ENCODE measurements at regions not wholly inside any gene's neighbourhood (a gene's known extent, or its start where the extent isn't known, plus 50 kb on each side); places are given as distances from the start of the nearest gene placed in this dataset.

DNA sequence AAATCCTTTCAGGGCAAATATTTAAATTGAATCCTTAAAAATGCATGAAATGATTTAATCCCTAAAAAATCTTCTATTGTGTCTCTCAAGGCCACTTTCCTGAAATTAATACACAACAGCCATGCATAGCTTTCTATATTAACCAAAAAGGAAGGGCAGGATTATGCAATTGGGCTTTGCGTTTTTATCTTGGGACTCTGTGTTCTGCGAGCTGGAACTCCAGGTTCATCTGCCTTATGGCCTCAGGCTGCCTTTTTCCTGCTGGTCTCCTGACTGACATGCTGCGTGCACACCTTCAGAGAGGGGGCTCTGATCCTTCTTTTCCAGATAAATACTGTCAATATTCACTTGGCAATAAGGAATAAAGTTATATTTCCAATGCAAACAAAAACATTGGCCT, 141.7 kb upstream of the GRIA4 start:
- ChIA-PET RAD21 (ENCODE audit: low non-redundant PET in 1 of 2, low total read pairs in 2 of 2, uncharacterized antibody in 2 of 2, unreplicated experiment in 2 of 2) (no interaction called here), CTCF (no interaction called here), POLR2A (no interaction called here)
- no peaks in the 10 kb centered on the region for H3K9me3 ChIP-seq (ENCODE audit: control insufficient read depth in 1 of 2, insufficient read depth in 1 of 2, low read depth in 1 of 2, low read length in 2 of 2)
- ATAC-seq, result no peak
- TF ChIP-seq YY1 (IDR thresholded peaks at IDR 0.05; ENCODE audit: extremely low read depth, insufficient replicate concordance, low read depth, low read length) (no peak), CEBPB (IDR thresholded peaks at IDR 0.05; ENCODE audit: low read depth) (no peak), ELF1 (IDR thresholded peaks at IDR 0.05; ENCODE audit: borderline replicate concordance, low read depth) (no peak), EZH2phosphoT487 (IDR thresholded peaks at IDR 0.05; ENCODE audit: borderline replicate concordance) (no peak), POLR2AphosphoS5 (IDR thresholded peaks at IDR 0.05; ENCODE audit: low read depth, low read length) (no peak), EGR1 (IDR thresholded peaks at IDR 0.05; ENCODE audit: low read depth) (no peak), RAD21 (IDR thresholded peaks at IDR 0.05; ENCODE audit: low read depth) (no peak), ZFX (IDR thresholded peaks at IDR 0.05) (no peak), POLR2A (IDR thresholded peaks at IDR 0.05; ENCODE audit: borderline replicate concordance, extremely low read depth, insufficient read depth, insufficient read length) (no peak)
- TF ChIP-seq, protein P1, sequence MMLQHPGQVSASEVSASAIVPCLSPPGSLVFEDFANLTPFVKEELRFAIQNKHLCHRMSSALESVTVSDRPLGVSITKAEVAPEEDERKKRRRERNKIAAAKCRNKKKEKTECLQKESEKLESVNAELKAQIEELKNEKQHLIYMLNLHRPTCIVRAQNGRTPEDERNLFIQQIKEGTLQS (IDR thresholded peaks at IDR 0.05), result no peak
- TF ChIP-seq, protein P2, sequence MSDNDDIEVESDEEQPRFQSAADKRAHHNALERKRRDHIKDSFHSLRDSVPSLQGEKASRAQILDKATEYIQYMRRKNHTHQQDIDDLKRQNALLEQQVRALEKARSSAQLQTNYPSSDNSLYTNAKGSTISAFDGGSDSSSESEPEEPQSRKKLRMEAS (IDR thresholded peaks at IDR 0.05), result no peak
- TF ChIP-seq, protein P3, sequence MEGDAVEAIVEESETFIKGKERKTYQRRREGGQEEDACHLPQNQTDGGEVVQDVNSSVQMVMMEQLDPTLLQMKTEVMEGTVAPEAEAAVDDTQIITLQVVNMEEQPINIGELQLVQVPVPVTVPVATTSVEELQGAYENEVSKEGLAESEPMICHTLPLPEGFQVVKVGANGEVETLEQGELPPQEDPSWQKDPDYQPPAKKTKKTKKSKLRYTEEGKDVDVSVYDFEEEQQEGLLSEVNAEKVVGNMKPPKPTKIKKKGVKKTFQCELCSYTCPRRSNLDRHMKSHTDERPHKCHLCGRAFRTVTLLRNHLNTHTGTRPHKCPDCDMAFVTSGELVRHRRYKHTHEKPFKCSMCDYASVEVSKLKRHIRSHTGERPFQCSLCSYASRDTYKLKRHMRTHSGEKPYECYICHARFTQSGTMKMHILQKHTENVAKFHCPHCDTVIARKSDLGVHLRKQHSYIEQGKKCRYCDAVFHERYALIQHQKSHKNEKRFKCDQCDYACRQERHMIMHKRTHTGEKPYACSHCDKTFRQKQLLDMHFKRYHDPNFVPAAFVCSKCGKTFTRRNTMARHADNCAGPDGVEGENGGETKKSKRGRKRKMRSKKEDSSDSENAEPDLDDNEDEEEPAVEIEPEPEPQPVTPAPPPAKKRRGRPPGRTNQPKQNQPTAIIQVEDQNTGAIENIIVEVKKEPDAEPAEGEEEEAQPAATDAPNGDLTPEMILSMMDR (IDR thresholded peaks at IDR 0.05 in 2 of 3, conservative IDR thresholded peaks at IDR 0.05 in 1 of 3; ENCODE audit: borderline replicate concordance in 1 of 3, insufficient read depth in 1 of 3, low read depth in 2 of 3, low read length in 2 of 3), result no peak
- TF ChIP-seq, protein P4, sequence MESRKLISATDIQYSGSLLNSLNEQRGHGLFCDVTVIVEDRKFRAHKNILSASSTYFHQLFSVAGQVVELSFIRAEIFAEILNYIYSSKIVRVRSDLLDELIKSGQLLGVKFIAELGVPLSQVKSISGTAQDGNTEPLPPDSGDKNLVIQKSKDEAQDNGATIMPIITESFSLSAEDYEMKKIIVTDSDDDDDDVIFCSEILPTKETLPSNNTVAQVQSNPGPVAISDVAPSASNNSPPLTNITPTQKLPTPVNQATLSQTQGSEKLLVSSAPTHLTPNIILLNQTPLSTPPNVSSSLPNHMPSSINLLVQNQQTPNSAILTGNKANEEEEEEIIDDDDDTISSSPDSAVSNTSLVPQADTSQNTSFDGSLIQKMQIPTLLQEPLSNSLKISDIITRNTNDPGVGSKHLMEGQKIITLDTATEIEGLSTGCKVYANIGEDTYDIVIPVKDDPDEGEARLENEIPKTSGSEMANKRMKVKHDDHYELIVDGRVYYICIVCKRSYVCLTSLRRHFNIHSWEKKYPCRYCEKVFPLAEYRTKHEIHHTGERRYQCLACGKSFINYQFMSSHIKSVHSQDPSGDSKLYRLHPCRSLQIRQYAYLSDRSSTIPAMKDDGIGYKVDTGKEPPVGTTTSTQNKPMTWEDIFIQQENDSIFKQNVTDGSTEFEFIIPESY (IDR thresholded peaks at IDR 0.05; ENCODE audit: extremely low read depth, insufficient replicate concordance, low read length), result no peak
- no peak overlapping the region for H3K27ac ChIP-seq (ENCODE audit: low read depth, low read length)
- H3K4me1 ChIP-seq (ENCODE audit: control insufficient read depth in 1 of 2, insufficient read depth in 2 of 2, low read length in 2 of 2), result peaks cover 0 to 6% of the 10 kb centered on the region in 2 experiments; a peak in 2 of 4 replicates
- no peak overlapping the region for H3K4me3 ChIP-seq (replicated peaks in 1 of 2; ENCODE audit: low read depth in 1 of 2, low read length in 2 of 2)
- no peaks in the 10 kb centered on the region for H3K27me3 ChIP-seq (ENCODE audit: insufficient read depth, low read length)
- H3K9me2 ChIP-seq (ENCODE audit: insufficient read depth), result no peaks in the 10 kb centered on the region
- H3K36me3 ChIP-seq (ENCODE audit: control insufficient read depth in 1 of 2, insufficient read depth in 2 of 2, low read length in 2 of 2), result no peaks in the 10 kb centered on the region
- no peak overlapping the region for H2AFZ ChIP-seq (ENCODE audit: low read depth, low read length, poor library complexity, severe bottlenecking)
- H3K4me2 ChIP-seq (ENCODE audit: low read length), result no peak overlapping the region
- H3K79me2 ChIP-seq (ENCODE audit: insufficient read depth, low read length), result no peaks in the 10 kb centered on the region
- intact Hi-C loops (cut with micrococcal nuclease), result no loop called here
- DNase-seq (ENCODE audit: low read depth, low spot score), result no peak
- no peak overlapping the region for H3K9ac ChIP-seq (ENCODE audit: low read length)
- BruUV-seq (replicated peaks), result no TSS peak
- H4K20me1 ChIP-seq (ENCODE audit: insufficient read depth), result no peaks in the 10 kb centered on the region

All from HCT116 (cell line).